Heart right ventricle (tissue), 16 donors: ENCODE measurements at regions not wholly inside any gene's neighbourhood (a gene's known extent, or its start where the extent isn't known, plus 50 kb on each side); places are given as distances from the start of the nearest gene placed in this dataset.

ENCODE experiments used
- ATAC-seq, 8 donors: fragments of 200-7000 bp; cut with Tn5 transposase; one replicate each; pipeline ENCODE4 v1.9.1; 2020; ENCODE audit warnings: mild to moderate bottlenecking in 8 of 8, moderate library complexity in 8 of 8, moderate number of reproducible peaks in 1 of 8
- DNase-seq, 2 donors: peaks; one replicate each; pipeline ENCODE4 v3.0.0-alpha.2; 2020
- H3K27ac ChIP-seq, 10 donors: fragments of 200-600 bp; sonication (generic) in 2 of 10; one replicate each; pipeline versions ENCODE4 v1.5.0 to v1.8.0; 2020 to 2022; ENCODE audit warnings: mild to moderate bottlenecking in 3 of 10
- H3K27me3 ChIP-seq, 7 donors: fragments of 200-600 bp; one replicate each; pipeline ENCODE4 v1.8.0; 2021 to 2022; ENCODE audit warnings: mild to moderate bottlenecking in 2 of 7
- H3K36me3 ChIP-seq, 9 donors: fragments of 200-600 bp; sonication (generic) in 1 of 9; one replicate each; pipeline versions ENCODE4 v1.5.0 to v1.8.0; 2020 to 2022; ENCODE audit warnings: mild to moderate bottlenecking in 2 of 9
- H3K4me1 ChIP-seq, 9 donors: fragments of 200-600 bp; sonication (generic) in 1 of 9; one replicate each; pipeline versions ENCODE4 v1.5.0 to v1.8.0; 2020 to 2022; ENCODE audit warnings: mild to moderate bottlenecking in 4 of 9
- H3K4me3 ChIP-seq, 10 donors: fragments of 200-600 bp; sonication (generic) in 2 of 10; one replicate each; pipeline versions ENCODE4 v1.5.0 to v1.8.0; 2020 to 2022; ENCODE audit warnings: mild to moderate bottlenecking in 7 of 10, moderate library complexity in 2 of 10
- H3K9me3 ChIP-seq, 11 donors: fragments of 200-600 bp in 10 of 11; sonication (generic) in 2 of 11; one replicate each; pipeline versions ENCODE4 v1.5.0 to v1.8.0; 2013 to 2022; ENCODE audit warnings: mild to moderate bottlenecking in 2 of 11, control low read depth in 1 of 11, moderate library complexity in 1 of 11
- CTCF ChIP-seq, 9 donors: fragments of 200-600 bp; sonication (generic) in 2 of 9; IDR thresholded peaks; one replicate each; pipeline versions ENCODE4 v1.5.0 to v1.8.0; 2021 to 2022; ENCODE audit warnings: antibody characterized with exemption in 9 of 9, mild to moderate bottlenecking in 5 of 9, moderate library complexity in 1 of 9
- WGBS, 2 donors: extraction: QIAGEN DNeasy Blood & Tissue Kit; methylation state at CpG; one replicate each; pipeline ENCODE4 v1.1.7; 2013; ENCODE audit warnings: inconsistent platforms in 1 of 2; 5-methylcytosine and 5-hydroxymethylcytosine counted together
- intact Hi-C, 10 donors: fragments of 100-400 bp; cut with DNase I; formaldehyde crosslinking; loops; one replicate each; pipeline versions ENCODE4 v1.11.1 to v1.14.2; 2022
- donor health status: Arrhythmogenic right ventricular cardiomyopathy.
- donor health status: ischemic (EF 13 %, LVEDD 7.1; RV severe dilation, severe dysfunction).
- donor health status: healthy with polysubstance abuse.
- donor health status: DM: no; HTN: yes; CAD: no.
- donor health status: DM: no; HTN: no; CAD: no.
- donor health status: ischemic (EF 25% LVEDD 6.9; RV normal size, moderate dysfunction).
- donor health status: ischemic (EF 25% LVEDD 5.7; RV mildly dilated, moderate dysfunction).
- donor health status: healthy.
- donor health status: DM: yes; HTN: yes; CAD: no.
- donor health status: Ischemic cardiomyopathy.
- donor health status: ischemic (EF 35%, LVEDD 5.7; RV mildly dilated, moderate dysfunction).
- donor health status: nonischemic (EF 11% LVEDD 7.7; RV severe dilation, severe dysfunction).
- donor health status: DM: yes; HTN: yes; CAD: no.
- donor health status: PGD.
- donor health status: ischemic (EF 29% LVEDD 5.4; RV normal size, mild dysfunction).
- donor health status: nonischemic (EF 23%, LVEDD 6.1; RV moderate dilation, normal function).

- Histone ChIP-seq H3K36me3 (no peaks in the 10 kb centered on the region), H3K9me3 (no peaks in the 10 kb centered on the region), H3K4me1 (peaks cover 0 to 7% (median 0%) of the 10 kb centered on the region in 9 donors), H3K27ac (no peak overlapping the region), H3K27me3 (no peaks in the 10 kb centered on the region), H3K4me3 (no peak overlapping the region)
- WGBS, 2 donors: 96% methylated on average over 3 of the region's 3 CpGs
- DNase-seq (no peak), ATAC-seq (no peak)
- no peak for TF ChIP-seq CTCF (IDR thresholded peaks at IDR 0.05)
- intact Hi-C loops: no loop called here
Measured at GRCh38 chr4:129236351-129236750, 140.4 kb downstream of the C4orf33 start.

- Histone ChIP-seq H3K9me3 (no peaks in the 10 kb centered on the region), H3K36me3 (no peaks in the 10 kb centered on the region), H3K4me3 (no peak overlapping the region), H3K27ac (no peak overlapping the region), H3K27me3 (no peaks in the 10 kb centered on the region), H3K4me1 (peaks cover 0 to 7% (median 0%) of the 10 kb centered on the region in 9 donors)
- no peak for TF ChIP-seq CTCF (IDR thresholded peaks at IDR 0.05)
- 20 to 42% methylated on average over 3 of the region's 3 CpGs for WGBS, 2 donors
- intact Hi-C loops: no loop called here
- DNase-seq (peak in 1 of 2 donors; percentile 8), ATAC-seq (peak in 6 of 8 donors; percentile 33 to 83 (median 48))
Measured at GRCh38 chr4:129239088-129239487, 143.1 kb downstream of the C4orf33 start.

- whole genome bisulfite sequencing, 2 donors: 19 to 35% methylated on average over 1 of the region's 1 CpG
- Histone ChIP-seq H3K9me3 (no peaks in the 10 kb centered on the region), H3K27me3 (no peaks in the 10 kb centered on the region), H3K4me3 (no peak overlapping the region), H3K4me1 (peaks cover 0 to 7% (median 0%) of the 10 kb centered on the region in 9 donors), H3K36me3 (no peaks in the 10 kb centered on the region), H3K27ac (no peak overlapping the region)
- no peak for TF ChIP-seq CTCF (IDR thresholded peaks at IDR 0.05)
- ATAC-seq: no peak
- intact Hi-C loops: no loop called here
- no peak for DNase-seq
Measured at GRCh38 chr4:129240816-129241215, 144.9 kb downstream of the C4orf33 start.

- Histone ChIP-seq H3K36me3 (no peaks in the 10 kb centered on the region), H3K27me3 (no peaks in the 10 kb centered on the region), H3K4me3 (no peak overlapping the region), H3K4me1 (no peaks in the 10 kb centered on the region), H3K27ac (no peak overlapping the region), H3K9me3 (no peaks in the 10 kb centered on the region)
- no peak for ATAC-seq
- no peak for TF ChIP-seq CTCF (IDR thresholded peaks at IDR 0.05)
- 93 to 94% methylated on average over 4 of the region's 4 CpGs for WGBS, 2 donors
- intact Hi-C loops: no loop called here
- no peak for DNase-seq
Measured at GRCh38 chr4:129246145-129246544, 150.2 kb downstream of the C4orf33 start.
